ENCODE measurements at regions not wholly inside any gene's neighbourhood (a gene's known extent, or its start where the extent isn't known, plus 50 kb on each side); places are given as distances from the start of the nearest gene placed in this dataset.
"Not testable (repeated sequence)": the region's sequence is repeated elsewhere in the genome, so short reads cannot be mapped to it uniquely, and the experiment has no call there.

GRCh38 chr3:16072420-16073110 lies 101.9 kb upstream of the GALNT15 start:
- H3K27me3 ChIP-seq (replicated peaks in 1 of 2; ENCODE audit: control insufficient read depth in 2 of 2, extremely low read depth in 1 of 2, insufficient read depth in 2 of 2, low read length in 1 of 2) = no peaks in the 10 kb centered on the region
- ATAC-seq (replicated peaks in 1 of 4) = no peak
- Mint-ChIP-seq H3K4me1 (no peaks in the 10 kb centered on the region), H3K36me3 (no peaks in the 10 kb centered on the region), H3K27me3 (peaks cover 0 to 2% of the 10 kb centered on the region in 2 donors), H3K4me3 (no peak overlapping the region), H3K27ac (no peak overlapping the region), H3K9me3 (peaks cover 0 to 7% (median 2%) of the 10 kb centered on the region in 3 donors)
- no peak for DNase-seq
- POLR2A ChIA-PET = no interaction called here
- 60% methylated on average over 1 of the region's 1 CpG for WGBS (ENCODE audit: insufficient coverage)
- CTCF ChIA-PET = interaction anchor here in 1 of 2 donors (0.6 to 1.0 kb wide), 3 partner anchors 23 to 877 kb away, joined by 3 to 4 read pairs (median 4); no protein-coding TSS in a partner anchor
- H3K4me1 ChIP-seq (ENCODE audit: control insufficient read depth in 1 of 2, extremely low read depth in 1 of 2, insufficient read depth in 2 of 2, low read length in 2 of 2) = no peaks in the 10 kb centered on the region
- H3K4me3 ChIP-seq (ENCODE audit: control insufficient read depth in 1 of 2, extremely low read depth in 1 of 2, low read length in 1 of 2) = no peak overlapping the region
- no peaks in the 10 kb centered on the region for H3K9me3 ChIP-seq
- H3K27ac ChIP-seq (ENCODE audit: low read length) = no peak overlapping the region
- no peaks in the 10 kb centered on the region for H3K36me3 ChIP-seq (ENCODE audit: control insufficient read depth in 2 of 2, extremely low read depth in 1 of 2, insufficient read depth in 1 of 2, low read length in 1 of 2)

GRCh38 chr3:16073203-16073602 lies 101.3 kb upstream of the GALNT15 start:
- POLR2A ChIA-PET = no interaction called here
- Histone ChIP-seq H3K27me3 (replicated peaks in 1 of 2; ENCODE audit: control insufficient read depth in 2 of 2, extremely low read depth in 1 of 2, insufficient read depth in 2 of 2, low read length in 1 of 2) (no peaks in the 10 kb centered on the region), H3K4me1 (ENCODE audit: control insufficient read depth in 1 of 2, extremely low read depth in 1 of 2, insufficient read depth in 2 of 2, low read length in 2 of 2) (no peaks in the 10 kb centered on the region), H3K36me3 (ENCODE audit: control insufficient read depth in 2 of 2, extremely low read depth in 1 of 2, insufficient read depth in 1 of 2, low read length in 1 of 2) (no peaks in the 10 kb centered on the region), H3K9me3 (no peaks in the 10 kb centered on the region), H3K4me3 (ENCODE audit: control insufficient read depth in 1 of 2, extremely low read depth in 1 of 2, low read length in 1 of 2) (no peak overlapping the region), H3K27ac (ENCODE audit: low read length) (no peak overlapping the region)
- DNase-seq = no peak
- Mint-ChIP-seq H3K27me3 (peaks cover 0 to 3% of the 10 kb centered on the region in 2 donors), H3K27ac (no peak overlapping the region), H3K4me3 (no peak overlapping the region), H3K36me3 (no peaks in the 10 kb centered on the region), H3K9me3 (peaks cover 0 to 7% (median 7%) of the 10 kb centered on the region in 3 donors), H3K4me1 (no peaks in the 10 kb centered on the region)
- CTCF ChIA-PET = no interaction called here
- no peak for ATAC-seq (replicated peaks in 1 of 4)

- CTCF ChIA-PET; H3K9me3 Mint-ChIP-seq; H3K27ac ChIP-seq (ENCODE audit: low read length); H3K4me3 Mint-ChIP-seq; ATAC-seq (replicated peaks in 1 of 4); H3K36me3 ChIP-seq (ENCODE audit: control insufficient read depth in 2 of 2, extremely low read depth in 1 of 2, insufficient read depth in 1 of 2, low read length in 1 of 2); DNase-seq; H3K4me3 ChIP-seq (ENCODE audit: control insufficient read depth in 1 of 2, extremely low read depth in 1 of 2, low read length in 1 of 2); H3K4me1 Mint-ChIP-seq; H3K27me3 ChIP-seq (replicated peaks in 1 of 2; ENCODE audit: control insufficient read depth in 2 of 2, extremely low read depth in 1 of 2, insufficient read depth in 2 of 2, low read length in 1 of 2); H3K27ac Mint-ChIP-seq; POLR2A ChIA-PET; H3K27me3 Mint-ChIP-seq; H3K36me3 Mint-ChIP-seq; H3K9me3 ChIP-seq; H3K4me1 ChIP-seq (ENCODE audit: control insufficient read depth in 1 of 2, extremely low read depth in 1 of 2, insufficient read depth in 2 of 2, low read length in 2 of 2): not testable (repeated sequence)
Observed at GRCh38 chr3:16073990-16074671, 100.3 kb upstream of the GALNT15 start.

- Histone ChIP-seq H3K27ac (ENCODE audit: low read length) (no peak overlapping the region), H3K4me1 (ENCODE audit: control insufficient read depth in 1 of 2, extremely low read depth in 1 of 2, insufficient read depth in 2 of 2, low read length in 2 of 2) (no peaks in the 10 kb centered on the region), H3K27me3 (replicated peaks in 1 of 2; ENCODE audit: control insufficient read depth in 2 of 2, extremely low read depth in 1 of 2, insufficient read depth in 2 of 2, low read length in 1 of 2) (no peaks in the 10 kb centered on the region), H3K36me3 (ENCODE audit: control insufficient read depth in 2 of 2, extremely low read depth in 1 of 2, insufficient read depth in 1 of 2, low read length in 1 of 2) (no peaks in the 10 kb centered on the region), H3K4me3 (ENCODE audit: control insufficient read depth in 1 of 2, extremely low read depth in 1 of 2, low read length in 1 of 2) (no peak overlapping the region), H3K9me3 (no peaks in the 10 kb centered on the region)
- DNase-seq = no peak
- 82% methylated on average over 2 of the region's 4 CpGs for WGBS (ENCODE audit: insufficient coverage)
- CTCF ChIA-PET = no interaction called here
- H3K27ac Mint-ChIP-seq = no peak overlapping the region
- H3K4me1 Mint-ChIP-seq = no peaks in the 10 kb centered on the region
- H3K9me3 Mint-ChIP-seq = peaks cover 2 to 7% (median 7%) of the 10 kb centered on the region in 3 donors
- no peaks in the 10 kb centered on the region for H3K36me3 Mint-ChIP-seq
- H3K4me3 Mint-ChIP-seq = no peak overlapping the region
- no peak for ATAC-seq (replicated peaks in 1 of 4)
- POLR2A ChIA-PET = no interaction called here
- H3K27me3 Mint-ChIP-seq = peaks cover 0 to 3% of the 10 kb centered on the region in 2 donors
Observed at GRCh38 chr3:16075647-16076046, 98.8 kb upstream of the GALNT15 start.

GRCh38 chr3:16076564-16076963 lies 97.9 kb upstream of the GALNT15 start:
- Mint-ChIP-seq H3K4me1 (no peaks in the 10 kb centered on the region), H3K27ac (no peak overlapping the region), H3K36me3 (no peaks in the 10 kb centered on the region), H3K9me3 (peaks cover 7 to 10% (median 9%) of the 10 kb centered on the region in 3 donors), H3K27me3 (peaks cover 0 to 3% of the 10 kb centered on the region in 2 donors), H3K4me3 (no peak overlapping the region)
- CTCF ChIA-PET = no interaction called here
- Histone ChIP-seq H3K36me3 (ENCODE audit: control insufficient read depth in 2 of 2, extremely low read depth in 1 of 2, insufficient read depth in 1 of 2, low read length in 1 of 2) (no peaks in the 10 kb centered on the region), H3K27ac (ENCODE audit: low read length) (no peak overlapping the region), H3K27me3 (replicated peaks in 1 of 2; ENCODE audit: control insufficient read depth in 2 of 2, extremely low read depth in 1 of 2, insufficient read depth in 2 of 2, low read length in 1 of 2) (peaks cover 0 to 1% of the 10 kb centered on the region in 2 experiments), H3K4me3 (ENCODE audit: control insufficient read depth in 1 of 2, extremely low read depth in 1 of 2, low read length in 1 of 2) (no peak overlapping the region), H3K9me3 (no peaks in the 10 kb centered on the region), H3K4me1 (ENCODE audit: control insufficient read depth in 1 of 2, extremely low read depth in 1 of 2, insufficient read depth in 2 of 2, low read length in 2 of 2) (no peaks in the 10 kb centered on the region)
- no peak for DNase-seq
- no peak for ATAC-seq (replicated peaks in 1 of 4)
- POLR2A ChIA-PET = no interaction called here
- 80% methylated on average over 1 of the region's 2 CpGs for WGBS (ENCODE audit: insufficient coverage)

- H3K4me3 Mint-ChIP-seq; H3K27me3 Mint-ChIP-seq; POLR2A ChIA-PET; H3K9me3 ChIP-seq; H3K4me1 ChIP-seq (ENCODE audit: control insufficient read depth in 1 of 2, extremely low read depth in 1 of 2, insufficient read depth in 2 of 2, low read length in 2 of 2); H3K27ac Mint-ChIP-seq; H3K36me3 Mint-ChIP-seq; CTCF ChIA-PET; H3K4me3 ChIP-seq (ENCODE audit: control insufficient read depth in 1 of 2, extremely low read depth in 1 of 2, low read length in 1 of 2); ATAC-seq (replicated peaks in 1 of 4); H3K4me1 Mint-ChIP-seq; H3K27me3 ChIP-seq (replicated peaks in 1 of 2; ENCODE audit: control insufficient read depth in 2 of 2, extremely low read depth in 1 of 2, insufficient read depth in 2 of 2, low read length in 1 of 2); H3K36me3 ChIP-seq (ENCODE audit: control insufficient read depth in 2 of 2, extremely low read depth in 1 of 2, insufficient read depth in 1 of 2, low read length in 1 of 2); DNase-seq; H3K27ac ChIP-seq (ENCODE audit: low read length): not testable (repeated sequence)
- peaks cover 9 to 14% (median 12%) of the 10 kb centered on the region in 3 donors for H3K9me3 Mint-ChIP-seq
- 100% methylated on average over 2 of the region's 5 CpGs for WGBS (ENCODE audit: insufficient coverage)
Observed at GRCh38 chr3:16077146-16077545, 97.3 kb upstream of the GALNT15 start.

Data from T-cell (primary cell).